Skin of body (tissue), 1 donor: ENCODE measurements at regions not wholly inside any gene's neighbourhood (a gene's known extent, or its start where the extent isn't known, plus 50 kb on each side); places are given as distances from the start of the nearest gene placed in this dataset.

Experiments
- DNase-seq: peaks from one replicate; lab custom pipeline; 2025; lab: John Stamatoyannopoulos, UW

- no peak for DNase-seq
Measured at GRCh38 chr17:14776791-14777190, 475.9 kb downstream of the HS3ST3B1 start.

- DNase-seq: no peak
Measured at GRCh38 chr17:14775731-14776492, 475.0 kb downstream of the HS3ST3B1 start.

- no peak for DNase-seq
Measured at GRCh38 chr17:14774774-14775173, 473.9 kb downstream of the HS3ST3B1 start.

- DNase-seq: no peak
Measured at GRCh38 chr17:14772776-14773175, 471.9 kb downstream of the HS3ST3B1 start.

GRCh38 chr17:14771543-14771942 is 470.7 kb downstream of the HS3ST3B1 start:
- DNase-seq: no peak

GRCh38 chr17:14768923-14769322 is 468.0 kb downstream of the HS3ST3B1 start:
- DNase-seq: no peak

- no peak for DNase-seq
Measured at GRCh38 chr17:14762736-14763479, 462.0 kb downstream of the HS3ST3B1 start.

GRCh38 chr17:14760719-14761411 is 460.0 kb downstream of the HS3ST3B1 start:
- no peak for DNase-seq

- DNase-seq: no peak
Measured at GRCh38 chr17:14760212-14760611, 459.3 kb downstream of the HS3ST3B1 start.

GRCh38 chr17:14759325-14759724 is 458.4 kb downstream of the HS3ST3B1 start:
- DNase-seq: no peak

- no peak for DNase-seq
Measured at GRCh38 chr17:14756479-14756878, 455.6 kb downstream of the HS3ST3B1 start.

- no peak for DNase-seq
Measured at GRCh38 chr17:14755002-14755401, 454.1 kb downstream of the HS3ST3B1 start.

GRCh38 chr17:14753383-14753782 is 452.5 kb downstream of the HS3ST3B1 start:
- DNase-seq: no peak

- no peak for DNase-seq
Measured at GRCh38 chr17:14752011-14752410, 451.1 kb downstream of the HS3ST3B1 start.

- no peak for DNase-seq
Measured at GRCh38 chr17:14750866-14751265, 450.0 kb downstream of the HS3ST3B1 start.

- no peak for DNase-seq
Measured at GRCh38 chr17:14749269-14749668, 448.4 kb downstream of the HS3ST3B1 start.

- DNase-seq: no peak
Measured at GRCh38 chr17:14748036-14748710, 447.3 kb downstream of the HS3ST3B1 start.

GRCh38 chr17:14747603-14747950 is 446.7 kb downstream of the HS3ST3B1 start:
- peak; percentile 6 for DNase-seq

GRCh38 chr17:14746822-14747602 is 446.1 kb downstream of the HS3ST3B1 start:
- DNase-seq: no peak

- DNase-seq: no peak
Measured at GRCh38 chr17:14745541-14745940, 444.7 kb downstream of the HS3ST3B1 start.
